K562 (cell line): ENCODE measurements at regions not wholly inside any gene's neighbourhood (a gene's known extent, or its start where the extent isn't known, plus 50 kb on each side); places are given as distances from the start of the nearest gene placed in this dataset.

Source experiments
- ATAC-seq: fragments of 200-7000 bp; cut with Tn5 transposase; 3 replicates; pipeline ENCODE4 v1.9.1; 2020; ENCODE audit warnings: moderate library complexity
- BruUV-seq: library from RNA; stranded (reverse); fragments of 400-500 nt; replicated peaks from 2 replicates; lab custom pipeline; 2021; lab: Mats Ljungman, UMichigan
- CTCF ChIA-PET: fragments of 300-600 bp; formaldehyde crosslinking; extraction: SDS; loops from one replicate; lab custom pipeline; 2021; ENCODE audit warnings: low intra/inter-chr PET ratio; lab: Yijun Ruan, JAX
- POLR2A ChIA-PET: fragments of 300-600, 350-650 bp; sonication (Branson Sonifier 250); formaldehyde crosslinking; extraction: SDS; loops from one replicate; lab custom pipeline; 2021; ENCODE audit warnings: antibody characterized with exemption, inconsistent platforms; lab: Yijun Ruan, JAX
- DNase-seq, 4 experiments: peaks; one replicate each; pipeline versions ENCODE4 v3.0.0 to v3.0.0-alpha.2; 2011 to 2018; ENCODE audit warnings: low spot score in 3 of 4, mixed read lengths in 3 of 4; ENCODE audit errors: extremely low read depth in 1 of 4
- FAIRE-seq: peaks from 2 replicates; lab custom pipeline; 2011; peaks lifted over from hg19 to GRCh38; lab: Jason Lieb, UNC
- H2AFZ ChIP-seq: 2 replicates; pipeline ENCODE4 v1.6.0; 2011; ENCODE audit warnings: low read depth, low read length, control low read depth, inconsistent platforms
- H3K27ac ChIP-seq: fragments of 200-600 bp; 3 replicates; pipeline ENCODE4 v1.8.0; 2011; ENCODE audit warnings: low read depth, mild to moderate bottlenecking, control low read depth, inconsistent platforms, low read length, moderate library complexity, mixed read lengths; ENCODE audit errors: extremely low read depth
- H3K27me3 ChIP-seq, 2 experiments: fragments of 300-600 bp in 1 of 2; 2 replicates in 1 of 2; 3 replicates in 1 of 2; pipeline versions ENCODE4 v1.6.0 to v1.8.0; 2011; ENCODE audit warnings: inconsistent platforms in 2 of 2, low read length in 2 of 2, mild to moderate bottlenecking in 1 of 2, mixed read lengths in 1 of 2, moderate library complexity in 1 of 2; ENCODE audit not compliant: control insufficient read depth in 2 of 2, insufficient read depth in 2 of 2
- H3K36me3 ChIP-seq: fragments of 300-600 bp; 3 replicates; pipeline ENCODE4 v1.8.0; 2011; ENCODE audit warnings: mild to moderate bottlenecking, low read length, inconsistent platforms; ENCODE audit not compliant: control insufficient read depth, insufficient read depth
- H3K4me1 ChIP-seq, 2 experiments: fragments of 200-600 bp in 1 of 2; replicated peaks in 1 of 2; 2 replicates in 1 of 2; 3 replicates in 1 of 2; pipeline versions ENCODE4 v1.5.1 to v1.8.0; 2011; ENCODE audit warnings: inconsistent platforms in 2 of 2, low read length in 2 of 2, mild to moderate bottlenecking in 1 of 2, mixed read lengths in 1 of 2, moderate library complexity in 1 of 2; ENCODE audit not compliant: control insufficient read depth in 2 of 2, insufficient read depth in 2 of 2
- H3K4me2 ChIP-seq: 2 replicates; pipeline ENCODE4 v1.6.1; 2011; ENCODE audit warnings: low read length, control low read depth, inconsistent platforms, mixed read lengths; ENCODE audit not compliant: insufficient read depth
- H3K4me3 ChIP-seq: fragments of 200-600 bp; sonication (generic), shearing (Covaris generic); 2 replicates; pipeline ENCODE4 v1.5.1; 2016; ENCODE audit warnings: control low read depth, inconsistent platforms
- H3K79me2 ChIP-seq: fragments of 200-600 bp; 3 replicates; pipeline ENCODE4 v1.8.0; 2011; ENCODE audit warnings: low read length, inconsistent platforms; ENCODE audit not compliant: control insufficient read depth, insufficient read depth
- H3K9ac ChIP-seq, 2 experiments: 2 replicates each; pipeline versions ENCODE4 v1.6.0 to v1.6.1; 2011; ENCODE audit warnings: low read depth in 2 of 2, low read length in 2 of 2, control low read depth in 1 of 2, inconsistent platforms in 1 of 2, mild to moderate bottlenecking in 1 of 2, mixed read lengths in 1 of 2; ENCODE audit not compliant: insufficient read depth in 1 of 2
- H3K9me1 ChIP-seq: one replicate; pipeline ENCODE4 v1.6.0; 2011; ENCODE audit warnings: inconsistent platforms, mild to moderate bottlenecking, low read length, moderate library complexity; ENCODE audit not compliant: control insufficient read depth, insufficient read depth
- H3K9me3 ChIP-seq: replicated peaks from 2 replicates; pipeline ENCODE4 v1.5.1; 2011; ENCODE audit warnings: low read depth, low read length, inconsistent platforms; ENCODE audit not compliant: control insufficient read depth, insufficient read depth
- H4K20me1 ChIP-seq: replicated peaks from 2 replicates; pipeline ENCODE4 v1.6.1; 2011; ENCODE audit warnings: low read length, inconsistent platforms, mixed read lengths; ENCODE audit not compliant: control insufficient read depth, insufficient read depth
- ATF7 ChIP-seq: fragments of 450-650 bp; IDR thresholded peaks from 2 replicates; pipeline ENCODE4 v1.7.1; 2014; ENCODE audit warnings: mild to moderate bottlenecking, moderate library complexity
- BHLHE40 ChIP-seq: IDR thresholded peaks from 2 replicates; pipeline ENCODE4 v1.6.1; 2011; ENCODE audit warnings: low read length, improper control_type of control experiment
- CREB1 ChIP-seq, 2 experiments: sonication (generic) in 1 of 2; formaldehyde crosslinking in 1 of 2; IDR thresholded peaks; 2 replicates each; pipeline versions ENCODE4 v1.6.1 to v1.8.0; 2012 to 2022; ENCODE audit warnings: inconsistent platforms in 1 of 2, mild to moderate bottlenecking in 1 of 2, missing genetic modification reagents in 1 of 2, moderate library complexity in 1 of 2
- KDM4B ChIP-seq, 2 experiments: fragments of 450-650 bp in 1 of 2; sonication (generic) in 1 of 2; IDR thresholded peaks; 2 replicates each; pipeline ENCODE4 v1.6.1; 2016 to 2017; ENCODE audit warnings: borderline replicate concordance in 2 of 2, antibody characterized with exemption in 1 of 2, low read depth in 1 of 2, mild to moderate bottlenecking in 1 of 2
- LEF1 ChIP-seq: fragments of 450-650 bp; IDR thresholded peaks from 2 replicates; pipeline ENCODE4 v1.6.1; 2016; ENCODE audit warnings: mild to moderate bottlenecking
- MECOM ChIP-seq: fragments of 250-450 bp; sonication (Bioruptor Pico); IDR thresholded peaks from 2 replicates; pipeline ENCODE4 v1.8.0; 2022; ENCODE audit warnings: inconsistent platforms
- PHB ChIP-seq: fragments of 250-450 bp; sonication (Bioruptor Pico); IDR thresholded peaks from 2 replicates; pipeline ENCODE4 v1.5.0; 2021
- POLR3G ChIP-seq: IDR thresholded peaks from 2 replicates; pipeline ENCODE4 v1.6.1; 2011; ENCODE audit not compliant: insufficient read length, insufficient replicate concordance; ENCODE audit errors: extremely low read depth
- RBM14 ChIP-seq: fragments of 200-400 bp; formaldehyde crosslinking; IDR thresholded peaks from 2 replicates; pipeline ENCODE4 v1.6.1; 2018; ENCODE audit warnings: low read depth, mild to moderate bottlenecking, low read length, moderate library complexity, borderline replicate concordance; ENCODE audit not compliant: insufficient read depth
- SMAD1 ChIP-seq: fragments of 150-350 bp; IDR thresholded peaks from 2 replicates; pipeline ENCODE4 v1.6.1; 2014; ENCODE audit warnings: low read length, low read depth; ENCODE audit not compliant: partially characterized antibody
- SMAD2 ChIP-seq: fragments of 150-350 bp; IDR thresholded peaks from 2 replicates; pipeline ENCODE4 v1.6.1; 2014; ENCODE audit warnings: low read depth, mild to moderate bottlenecking, low read length
- SOX6 ChIP-seq: fragments of 450-650 bp; IDR thresholded peaks from 2 replicates; pipeline ENCODE4 v1.6.1; 2014; ENCODE audit warnings: mild to moderate bottlenecking
- TAF9B ChIP-seq: fragments of 450-650 bp; IDR thresholded peaks from 2 replicates; pipeline ENCODE4 v1.6.1; 2018; ENCODE audit warnings: mild to moderate bottlenecking; ENCODE audit not compliant: partially characterized antibody
- WHSC1 ChIP-seq: IDR thresholded peaks from one replicate; pipeline ENCODE4 v1.6.1; 2012; ENCODE audit warnings: low read length, control low read depth, inconsistent platforms
- ZNF24 ChIP-seq: fragments of 450-650 bp; IDR thresholded peaks from 2 replicates; pipeline ENCODE4 v1.6.1; 2016
- ZNF589 ChIP-seq: fragments of 200-800 bp; sonication (Bioruptor generic); IDR thresholded peaks from 2 replicates; pipeline ENCODE4 v1.6.1; 2016; ENCODE audit warnings: low read depth, missing genetic modification characterization, missing compliant biosample characterization
- ZNF76 ChIP-seq: fragments of 250-450 bp; sonication (Bioruptor Pico); IDR thresholded peaks from 2 replicates; pipeline ENCODE4 v1.4.0; 2020; ENCODE audit warnings: mild to moderate bottlenecking, moderate library complexity, borderline replicate concordance
- WGBS: fragments of 100-300 bp; shearing (Covaris generic); methylation state at CpG from one replicate; pipeline ENCODE4 v1.1.6; 2016; ENCODE audit warnings: low coverage, mixed read lengths; ENCODE audit not compliant: insufficient coverage; ENCODE audit errors: missing lambda C conversion rate; 5-methylcytosine and 5-hydroxymethylcytosine counted together
- in situ Hi-C: fragments of 300-500 bp; cut with MboI; formaldehyde crosslinking; loops from 4 replicates; pipeline ENCODE4 v1.15.0; 2018; ENCODE audit warnings: inconsistent platforms, mixed read lengths
- intact Hi-C: fragments of 100-400 bp; cut with micrococcal nuclease; formaldehyde crosslinking; loops from 2 replicates; pipeline ENCODE4 v1.14.2; 2022
- TF ChIP-seq, protein P1 (sequence below): fragments of 450-650 bp; formaldehyde crosslinking; IDR thresholded peaks from 2 replicates; pipeline ENCODE4 v1.4.0; 2022; ENCODE audit warnings: missing genetic modification characterization

DNA sequence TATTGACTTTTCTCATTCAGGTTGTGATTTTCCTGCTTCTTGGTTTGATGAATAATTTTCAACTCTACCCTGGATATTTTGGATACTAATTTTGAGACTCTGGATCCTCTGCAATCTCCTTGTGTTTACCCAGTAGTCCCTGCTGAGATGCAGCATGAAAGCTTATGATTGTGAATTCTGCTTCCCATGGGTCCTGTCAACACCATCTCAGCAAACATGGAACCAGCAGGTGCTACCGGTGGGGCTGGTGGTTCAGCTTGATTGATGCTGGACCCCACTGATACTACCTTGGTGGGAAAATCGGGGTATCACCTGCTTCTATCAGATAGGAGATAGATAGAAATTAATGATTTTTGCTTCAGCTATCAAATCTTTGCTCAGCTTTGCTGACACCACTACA lies 81.1 kb downstream of the SOWAHC start:
- Histone ChIP-seq H4K20me1 (no peaks in the 10 kb centered on the region), H3K4me1 (no peaks in the 10 kb centered on the region), H3K9me1 (no peaks in the 10 kb centered on the region), H3K79me2 (no peaks in the 10 kb centered on the region), H3K9me3 (no peaks in the 10 kb centered on the region), H3K4me2 (no peak overlapping the region), H2AFZ (no peak overlapping the region), H3K27ac (no peak overlapping the region), H3K4me3 (no peak overlapping the region), H3K36me3 (no peaks in the 10 kb centered on the region), H3K9ac (no peak overlapping the region), H3K27me3 (peaks cover 0 to 3% of the 10 kb centered on the region in 2 experiments; a peak in 2 of 5 replicates)
- in situ Hi-C loops = no loop called here
- intact Hi-C loops = no loop called here
- no peak for TF ChIP-seq KDM4B (IDR thresholded peaks at IDR 0.05; ENCODE audit: borderline replicate concordance in 2 of 2, low read depth in 1 of 2)
- TF ChIP-seq SMAD2 = no peak
- TF ChIP-seq LEF1 = no peak
- no peak for TF ChIP-seq SMAD1
- no peak for TF ChIP-seq RBM14
- TF ChIP-seq, protein P1, sequence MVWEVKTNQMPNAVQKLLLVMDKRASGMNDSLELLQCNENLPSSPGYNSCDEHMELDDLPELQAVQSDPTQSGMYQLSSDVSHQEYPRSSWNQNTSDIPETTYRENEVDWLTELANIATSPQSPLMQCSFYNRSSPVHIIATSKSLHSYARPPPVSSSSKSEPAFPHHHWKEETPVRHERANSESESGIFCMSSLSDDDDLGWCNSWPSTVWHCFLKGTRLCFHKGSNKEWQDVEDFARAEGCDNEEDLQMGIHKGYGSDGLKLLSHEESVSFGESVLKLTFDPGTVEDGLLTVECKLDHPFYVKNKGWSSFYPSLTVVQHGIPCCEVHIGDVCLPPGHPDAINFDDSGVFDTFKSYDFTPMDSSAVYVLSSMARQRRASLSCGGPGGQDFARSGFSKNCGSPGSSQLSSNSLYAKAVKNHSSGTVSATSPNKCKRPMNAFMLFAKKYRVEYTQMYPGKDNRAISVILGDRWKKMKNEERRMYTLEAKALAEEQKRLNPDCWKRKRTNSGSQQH (CRISPR knock-in tag) = no peak
- TF ChIP-seq MECOM (CRISPR knock-in tag) = no peak
- TF ChIP-seq ZNF76 (CRISPR knock-in tag) = no peak
- no peak for TF ChIP-seq WHSC1
- TF ChIP-seq POLR3G = no peak
- TF ChIP-seq BHLHE40 = no peak
- TF ChIP-seq SOX6 = no peak
- no peak for TF ChIP-seq TAF9B
- TF ChIP-seq ZNF24 = no peak
- TF ChIP-seq ATF7 = no peak
- no peak for TF ChIP-seq CREB1 (IDR thresholded peaks at IDR 0.05)
- no peak for TF ChIP-seq CREB1 (CRISPR knock-in tag; IDR thresholded peaks at IDR 0.05)
- TF ChIP-seq ZNF589 (CRISPR knock-in tag) = no peak
- no peak for TF ChIP-seq PHB (CRISPR knock-in tag)
- CTCF ChIA-PET = no interaction called here
- ATAC-seq (no peak), DNase-seq (no peak), FAIRE-seq (no peak)
- 4% methylated on average over 2 of the region's 2 CpGs for WGBS
- POLR2A ChIA-PET = interaction anchor here (1.5 kb wide), 1 partner anchor 9 kb away, joined by 5 read pairs; no protein-coding TSS in a partner anchor
- no TSS peak for BruUV-seq
